ENCODE measurements at regions not wholly inside any gene's neighbourhood (a gene's known extent, or its start where the extent isn't known, plus 50 kb on each side); places are given as distances from the start of the nearest gene placed in this dataset.
"Not testable (repeated sequence)": the region's sequence is repeated elsewhere in the genome, so short reads cannot be mapped to it uniquely, and the experiment has no call there.

DNA sequence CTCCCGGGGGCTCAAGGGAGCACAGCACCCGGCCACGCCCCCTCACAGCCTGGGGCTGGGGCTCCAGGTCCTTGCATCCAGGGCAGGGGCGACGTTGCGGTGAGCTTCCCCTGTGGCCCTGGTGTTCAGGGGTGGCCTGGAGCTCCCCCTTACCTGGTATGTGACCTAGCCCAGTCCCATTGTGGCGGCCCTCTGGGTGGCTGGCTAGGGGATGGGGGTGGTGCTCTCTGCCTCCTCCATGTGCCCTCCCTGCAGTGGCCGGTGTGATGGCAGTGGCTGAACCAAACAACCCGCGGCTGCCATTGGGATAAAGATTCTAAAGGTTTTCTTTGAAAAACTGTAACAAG, 288.3 kb downstream of the RDH14 start:
- Histone ChIP-seq H3K27ac (no peak overlapping the region), H3K4me1 (no peaks in the 10 kb centered on the region), H3K9me3 (no peaks in the 10 kb centered on the region), H3K36me3 (replicated peaks in 1 of 2; ENCODE audit: insufficient read depth in 1 of 2, low read depth in 2 of 2) (no peaks in the 10 kb centered on the region), H3K27me3 (no peaks in the 10 kb centered on the region), H3K4me3 (no peak overlapping the region)
- intact Hi-C loops (cut with DNase I) = no loop called here
- DNase-seq (no peak), ATAC-seq (no peak)
- no peak for TF ChIP-seq POLR2A (IDR thresholded peaks at IDR 0.05)
- TF ChIP-seq, protein P1, sequence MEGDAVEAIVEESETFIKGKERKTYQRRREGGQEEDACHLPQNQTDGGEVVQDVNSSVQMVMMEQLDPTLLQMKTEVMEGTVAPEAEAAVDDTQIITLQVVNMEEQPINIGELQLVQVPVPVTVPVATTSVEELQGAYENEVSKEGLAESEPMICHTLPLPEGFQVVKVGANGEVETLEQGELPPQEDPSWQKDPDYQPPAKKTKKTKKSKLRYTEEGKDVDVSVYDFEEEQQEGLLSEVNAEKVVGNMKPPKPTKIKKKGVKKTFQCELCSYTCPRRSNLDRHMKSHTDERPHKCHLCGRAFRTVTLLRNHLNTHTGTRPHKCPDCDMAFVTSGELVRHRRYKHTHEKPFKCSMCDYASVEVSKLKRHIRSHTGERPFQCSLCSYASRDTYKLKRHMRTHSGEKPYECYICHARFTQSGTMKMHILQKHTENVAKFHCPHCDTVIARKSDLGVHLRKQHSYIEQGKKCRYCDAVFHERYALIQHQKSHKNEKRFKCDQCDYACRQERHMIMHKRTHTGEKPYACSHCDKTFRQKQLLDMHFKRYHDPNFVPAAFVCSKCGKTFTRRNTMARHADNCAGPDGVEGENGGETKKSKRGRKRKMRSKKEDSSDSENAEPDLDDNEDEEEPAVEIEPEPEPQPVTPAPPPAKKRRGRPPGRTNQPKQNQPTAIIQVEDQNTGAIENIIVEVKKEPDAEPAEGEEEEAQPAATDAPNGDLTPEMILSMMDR (IDR thresholded peaks at IDR 0.05) = no peak
- WGBS, 2 donors = 78 to 90% methylated on average over 7 to 9 of the region's 10 CpGs

DNA sequence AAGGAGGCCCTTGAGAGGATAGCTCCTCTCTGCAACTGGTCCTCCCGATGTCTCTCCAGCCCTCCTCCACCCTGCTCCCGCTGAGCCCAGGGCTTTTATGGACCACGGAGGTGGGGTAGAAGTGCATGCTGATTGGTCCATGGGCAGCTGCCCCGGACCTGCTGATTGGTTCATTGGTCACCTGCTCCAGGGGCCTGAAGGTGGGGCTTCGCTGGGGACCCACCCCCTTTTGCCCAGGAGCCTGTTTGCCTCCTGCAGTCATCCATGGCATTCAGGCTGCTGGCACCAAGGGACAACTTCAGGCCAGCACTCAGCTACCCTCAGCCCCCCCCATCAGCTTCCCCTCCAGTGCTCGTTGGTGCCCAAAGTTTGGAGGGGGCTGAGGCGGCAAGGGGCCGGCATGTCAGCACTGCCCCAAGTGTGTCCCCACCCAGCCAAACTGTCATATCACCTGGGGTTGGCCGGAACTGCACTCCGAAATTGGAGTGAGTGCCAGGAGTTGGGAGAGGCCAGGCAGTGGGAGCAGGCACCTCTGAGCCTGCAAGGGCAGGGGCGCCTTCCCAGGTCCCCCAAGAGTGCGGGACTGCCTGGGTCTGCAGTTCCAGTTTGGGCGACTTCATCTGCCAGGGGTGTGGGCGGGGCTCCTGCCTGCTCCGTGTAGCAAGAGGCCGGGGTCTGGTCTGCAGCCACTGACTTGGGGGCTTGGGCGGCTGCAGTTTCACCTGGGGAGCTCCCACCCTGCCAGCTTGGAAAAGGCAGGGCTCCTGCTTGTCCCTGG, 288.9 kb downstream of the RDH14 start:
- ATAC-seq = no peak

DNA sequence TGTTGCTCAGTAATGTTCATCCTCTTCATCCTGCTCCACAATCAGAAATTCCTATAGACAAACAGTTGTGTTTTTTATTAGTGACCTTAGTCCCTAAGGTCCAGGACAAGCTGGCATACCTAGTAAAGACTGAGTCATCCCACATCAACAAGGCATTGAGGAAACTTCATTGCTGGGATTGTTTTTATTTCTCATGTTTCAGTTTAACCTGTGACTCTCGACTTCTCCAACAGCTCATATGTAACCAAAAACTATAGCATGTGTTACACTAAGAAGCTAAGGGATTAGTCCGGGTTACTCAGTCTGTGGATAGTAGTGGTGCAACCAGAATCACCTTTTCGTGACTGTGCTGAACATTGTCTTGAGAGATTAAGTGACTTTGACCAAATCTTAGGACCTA, 292.1 kb downstream of the RDH14 start:
- TF ChIP-seq POLR2A (IDR thresholded peaks at IDR 0.05) = no peak
- TF ChIP-seq, protein P1 (IDR thresholded peaks at IDR 0.05) = no peak
- Histone ChIP-seq H3K4me1 (no peaks in the 10 kb centered on the region), H3K27ac (no peak overlapping the region), H3K36me3 (replicated peaks in 1 of 2; ENCODE audit: insufficient read depth in 1 of 2, low read depth in 2 of 2) (no peaks in the 10 kb centered on the region), H3K9me3 (no peaks in the 10 kb centered on the region), H3K27me3 (no peaks in the 10 kb centered on the region), H3K4me3 (no peak overlapping the region)
- WGBS, 2 donors = 54 to 64% methylated on average over 3 of the region's 3 CpGs
- no peak for DNase-seq
- ATAC-seq = no peak
- intact Hi-C loops (cut with DNase I) = no loop called here

More for the DNA sequence above, 288.9 kb downstream of the RDH14 start:
- H3K9me3 ChIP-seq = no peaks in the 10 kb centered on the region
- no peak overlapping the region for H3K27ac ChIP-seq
- no peaks in the 10 kb centered on the region for H3K4me1 ChIP-seq
- no peak for TF ChIP-seq POLR2A (IDR thresholded peaks at IDR 0.05)
- TF ChIP-seq, protein P1 (IDR thresholded peaks at IDR 0.05) = no peak
- DNase-seq = no peak
- intact Hi-C loops (cut with DNase I) = no loop called here
- 78 to 83% methylated on average over 3 to 17 of the region's 17 CpGs for WGBS, 2 donors
- no peaks in the 10 kb centered on the region for H3K27me3 ChIP-seq
- H3K36me3 ChIP-seq (replicated peaks in 1 of 2; ENCODE audit: insufficient read depth in 1 of 2, low read depth in 2 of 2) = no peaks in the 10 kb centered on the region
- no peak overlapping the region for H3K4me3 ChIP-seq

DNA sequence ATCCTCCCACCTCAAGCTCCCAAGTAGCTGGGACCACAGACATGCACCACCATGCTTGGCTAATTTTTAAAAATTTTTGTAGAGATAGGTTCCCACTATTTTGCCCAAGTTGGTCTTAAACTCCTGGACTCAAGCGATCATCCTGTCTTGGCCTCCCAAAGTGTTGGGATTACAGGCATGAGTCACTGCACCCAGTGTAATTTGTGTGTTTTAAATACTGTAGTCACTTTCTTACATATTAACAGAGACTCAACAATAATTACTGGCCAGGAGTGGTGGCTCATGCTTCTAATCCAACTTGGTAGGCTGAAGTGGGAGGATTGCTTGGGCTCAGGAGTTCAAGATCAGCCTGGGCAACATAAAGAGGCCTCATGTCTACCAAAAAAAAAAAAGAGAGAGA, 293.0 kb downstream of the RDH14 start:
- TF ChIP-seq POLR2A (IDR thresholded peaks at IDR 0.05) = no peak
- TF ChIP-seq, protein P1 (IDR thresholded peaks at IDR 0.05) = no peak
- intact Hi-C loops (cut with DNase I) = no loop called here
- Histone ChIP-seq H3K36me3 (replicated peaks in 1 of 2; ENCODE audit: insufficient read depth in 1 of 2, low read depth in 2 of 2) (no peaks in the 10 kb centered on the region), H3K27ac (no peak overlapping the region), H3K4me3 (no peak overlapping the region), H3K4me1 (no peaks in the 10 kb centered on the region), H3K9me3 (no peaks in the 10 kb centered on the region), H3K27me3 (no peaks in the 10 kb centered on the region)
- DNase-seq = no peak
- 75 to 80% methylated on average over 1 of the region's 1 CpG for WGBS, 2 donors
- ATAC-seq = no peak

DNA sequence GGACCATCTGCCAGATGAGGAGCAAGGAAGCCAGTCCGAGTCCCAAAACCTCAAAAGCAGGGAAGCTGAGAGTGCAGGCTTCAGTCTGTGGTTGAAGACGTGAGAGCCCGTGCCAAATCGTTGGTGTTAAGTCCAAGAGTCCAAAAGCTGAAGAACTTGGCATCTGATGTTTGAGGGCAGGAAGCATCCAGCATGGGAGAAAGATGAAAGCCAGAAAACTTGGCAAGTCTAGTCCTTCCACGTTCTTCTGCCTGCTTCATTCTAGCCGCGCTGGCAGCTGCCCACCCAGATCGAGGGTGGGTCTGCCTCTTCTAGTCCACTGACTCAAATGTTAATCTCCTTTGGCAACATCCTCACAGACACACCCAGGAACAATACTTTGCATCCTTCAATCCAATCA, 293.8 kb downstream of the RDH14 start:
- H3K4me1 ChIP-seq; intact Hi-C loops (cut with DNase I); H3K27ac ChIP-seq; H3K27me3 ChIP-seq; ATAC-seq; H3K4me3 ChIP-seq; DNase-seq; H3K9me3 ChIP-seq; H3K36me3 ChIP-seq (replicated peaks in 1 of 2; ENCODE audit: insufficient read depth in 1 of 2, low read depth in 2 of 2): not testable (repeated sequence)
- 61 to 63% methylated on average over 8 of the region's 8 CpGs for WGBS, 2 donors
